ENCODE measurements at regions not wholly inside any gene's neighbourhood (a gene's known extent, or its start where the extent isn't known, plus 50 kb on each side); places are given as distances from the start of the nearest gene placed in this dataset.

- TF ChIP-seq RNF2 (IDR thresholded peaks at IDR 0.05; ENCODE audit: borderline replicate concordance, low read depth, low read length, missing control alignments, poor library complexity, severe bottlenecking) (no peak), JUN (IDR thresholded peaks at IDR 0.05; ENCODE audit: low read depth, low read length) (no peak), ATF3 (IDR thresholded peaks at IDR 0.05; ENCODE audit: insufficient read depth, low read depth, low read length) (no peak), CBX5 (IDR thresholded peaks at IDR 0.05; ENCODE audit: low read depth, low read length) (no peak), POLR2A (IDR thresholded peaks at IDR 0.05; ENCODE audit: control extremely low read depth in 1 of 2, low read depth in 2 of 2, low read length in 2 of 2) (no peak), POLR2AphosphoS5 (IDR thresholded peaks at IDR 0.05; ENCODE audit: low read depth, low read length) (no peak), SIX5 (IDR thresholded peaks at IDR 0.05; ENCODE audit: low read depth, low read length) (no peak), CREB1 (IDR thresholded peaks at IDR 0.05) (peak; percentile 24; the same call in 1 of the 2 replicates), NRF1 (IDR thresholded peaks at IDR 0.05; ENCODE audit: low read depth, low read length) (no peak), RAD21 (IDR thresholded peaks at IDR 0.05 in 1 of 2, conservative IDR thresholded peaks at IDR 0.05 in 1 of 2; ENCODE audit: low read depth in 2 of 2, low read length in 2 of 2) (peak; percentile 51 to 60), ZNF274 (IDR thresholded peaks at IDR 0.05; ENCODE audit: borderline replicate concordance, extremely low read depth, low read length) (no peak), YY1 (IDR thresholded peaks at IDR 0.05; ENCODE audit: low read depth, low read length) (peak; percentile 33; the same call in 1 of the 2 replicates), TAF1 (IDR thresholded peaks at IDR 0.05; ENCODE audit: low read depth, low read length) (0 out of 2 replicates have a peak, but pooled peaks have one; percentile 34), BCL11A (IDR thresholded peaks at IDR 0.05; ENCODE audit: low read depth in 2 of 2, low read length in 2 of 2) (no peak), KDM5A (IDR thresholded peaks at IDR 0.05; ENCODE audit: low read length) (no peak), SAP30 (IDR thresholded peaks at IDR 0.05; ENCODE audit: insufficient read depth, insufficient replicate concordance, low read length) (no peak), RXRA (IDR thresholded peaks at IDR 0.05; ENCODE audit: insufficient read depth, low read depth, low read length) (no peak), EP300 (IDR thresholded peaks at IDR 0.05; ENCODE audit: borderline replicate concordance in 1 of 2, low read depth in 2 of 2, low read length in 2 of 2) (no peak)
- TF ChIP-seq, protein P1, sequence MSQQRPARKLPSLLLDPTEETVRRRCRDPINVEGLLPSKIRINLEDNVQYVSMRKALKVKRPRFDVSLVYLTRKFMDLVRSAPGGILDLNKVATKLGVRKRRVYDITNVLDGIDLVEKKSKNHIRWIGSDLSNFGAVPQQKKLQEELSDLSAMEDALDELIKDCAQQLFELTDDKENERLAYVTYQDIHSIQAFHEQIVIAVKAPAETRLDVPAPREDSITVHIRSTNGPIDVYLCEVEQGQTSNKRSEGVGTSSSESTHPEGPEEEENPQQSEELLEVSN (IDR thresholded peaks at IDR 0.05) = no peak
These were observed 78.8 kb upstream of the GPBP1 start (continued) for GRCh38 chr5:57094753-57095683.
